ENCODE measurements at regions not wholly inside any gene's neighbourhood (a gene's known extent, or its start where the extent isn't known, plus 50 kb on each side); places are given as distances from the start of the nearest gene placed in this dataset.
A peak's percentile ranks its signal among the peaks of the same experiment; 100 is the strongest.

GRCh38 chr14:83972631-83973030, 1557.3 kb upstream of the FLRT2 start:
- H3K36me3 ChIP-seq (ENCODE audit: insufficient read depth), result no peaks in the 10 kb centered on the region
- Mint-ChIP-seq H3K9me3 (no peaks in the 10 kb centered on the region), H3K4me1 (peaks cover 5% of the 10 kb centered on the region), H3K27ac (no peak overlapping the region), H3K36me3 (ENCODE audit: low read depth) (no peaks in the 10 kb centered on the region), H3K27me3 (ENCODE audit: insufficient read depth, low read depth, poor library complexity) (no peaks in the 10 kb centered on the region), H3K4me3 (no peak overlapping the region)
- no peaks in the 10 kb centered on the region for H3K9me2 ChIP-seq (ENCODE audit: insufficient read depth)
- H3K4me3 ChIP-seq, result no peak overlapping the region
- no peak overlapping the region for H3K27ac ChIP-seq (ENCODE audit: low read depth)
- H4K20me1 ChIP-seq (replicated peaks; ENCODE audit: insufficient read depth), result no peaks in the 10 kb centered on the region
- no peak overlapping the region for H2AFZ ChIP-seq
- peaks cover 2% of the 10 kb centered on the region; the same call in 1 of the 2 replicates for H3K4me1 ChIP-seq (ENCODE audit: insufficient read depth)
- no peaks in the 10 kb centered on the region for H3K79me2 ChIP-seq (replicated peaks; ENCODE audit: insufficient read depth)
- no peak overlapping the region for H3K4me2 ChIP-seq
- no peak for TF ChIP-seq EZH2phosphoT487 (IDR thresholded peaks at IDR 0.05; ENCODE audit: unreplicated experiment)
- TF ChIP-seq JUNB (IDR thresholded peaks at IDR 0.05; ENCODE audit: unreplicated experiment), result no peak
- TF ChIP-seq CTCF (conservative IDR thresholded peaks at IDR 0.05; ENCODE audit: low read depth in 2 of 2), result no peak
- TF ChIP-seq CREB1 (CRISPR knock-in tag; IDR thresholded peaks at IDR 0.05; ENCODE audit: low read depth), result no peak
- ATAC-seq (no peak), DNase-seq (ENCODE audit: low spot score) (no peak)
- H3F3A ChIP-seq (replicated peaks; ENCODE audit: low read depth), result no peaks in the 10 kb centered on the region
- H3K27me3 ChIP-seq (ENCODE audit: insufficient read depth), result no peaks in the 10 kb centered on the region

GRCh38 chr14:83974647-83975163, 1555.2 kb upstream of the FLRT2 start:
- no peaks in the 10 kb centered on the region for H3K9me3 Mint-ChIP-seq
- no peaks in the 10 kb centered on the region for H3K27me3 Mint-ChIP-seq (ENCODE audit: insufficient read depth, low read depth, poor library complexity)
- Histone ChIP-seq H3K27ac (ENCODE audit: low read depth) (no peak overlapping the region), H3K9me2 (ENCODE audit: insufficient read depth) (no peaks in the 10 kb centered on the region), H2AFZ (peak overlapping the region; percentile 48; the same call in 1 of the 2 replicates), H3K4me1 (ENCODE audit: insufficient read depth) (peaks cover 2% of the 10 kb centered on the region; the same call in 1 of the 2 replicates), H3K4me2 (no peak overlapping the region), H3K79me2 (replicated peaks; ENCODE audit: insufficient read depth) (no peaks in the 10 kb centered on the region), H4K20me1 (replicated peaks; ENCODE audit: insufficient read depth) (no peaks in the 10 kb centered on the region), H3K4me3 (no peak overlapping the region), H3F3A (replicated peaks; ENCODE audit: low read depth) (no peaks in the 10 kb centered on the region), H3K36me3 (ENCODE audit: insufficient read depth) (no peaks in the 10 kb centered on the region), H3K27me3 (ENCODE audit: insufficient read depth) (no peaks in the 10 kb centered on the region)
- no peak for ATAC-seq
- H3K27ac Mint-ChIP-seq, result no peak overlapping the region
- no peak for DNase-seq (ENCODE audit: low spot score)
- no peak overlapping the region for H3K4me3 Mint-ChIP-seq
- H3K4me1 Mint-ChIP-seq, result peaks cover 5% of the 10 kb centered on the region
- H3K36me3 Mint-ChIP-seq (ENCODE audit: low read depth), result no peaks in the 10 kb centered on the region
- no peak for TF ChIP-seq NANOG (IDR thresholded peaks at IDR 0.05; ENCODE audit: borderline replicate concordance)
- TF ChIP-seq ZNF114 (CRISPR knock-in tag; IDR thresholded peaks at IDR 0.05), result no peak
- no peak for TF ChIP-seq POLR2AphosphoS5 (IDR thresholded peaks at IDR 0.05; ENCODE audit: low read depth)
- no peak for TF ChIP-seq STAT1 (IDR thresholded peaks at IDR 0.05; ENCODE audit: unreplicated experiment)
- no peak for TF ChIP-seq EZH2phosphoT487 (IDR thresholded peaks at IDR 0.05; ENCODE audit: unreplicated experiment)
- TF ChIP-seq JUNB (IDR thresholded peaks at IDR 0.05; ENCODE audit: unreplicated experiment), result no peak
- no peak for TF ChIP-seq REST (IDR thresholded peaks at IDR 0.05; ENCODE audit: unreplicated experiment)
- no peak for TF ChIP-seq ZNF331 (CRISPR knock-in tag; IDR thresholded peaks at IDR 0.05; ENCODE audit: low read depth)
- no peak for TF ChIP-seq CTCF (conservative IDR thresholded peaks at IDR 0.05; ENCODE audit: low read depth in 2 of 2)

All from GM23338 (cell line).